H9 (cell line): ENCODE measurements at regions not wholly inside any gene's neighbourhood (a gene's known extent, or its start where the extent isn't known, plus 50 kb on each side); places are given as distances from the start of the nearest gene placed in this dataset.

ENCODE experiments used
- DNase-seq: peaks from one replicate; pipeline ENCODE4 v3.0.0-alpha.2; 2017
- H2AFZ ChIP-seq: one replicate; pipeline ENCODE4 v1.6.1; 2013; ENCODE audit warnings: mild to moderate bottlenecking, low read length, control low read depth, moderate library complexity
- H2AK5ac ChIP-seq: 2 replicates; pipeline ENCODE4 v1.6.1; 2013; ENCODE audit warnings: low read length, control low read depth, mixed read lengths; ENCODE audit not compliant: insufficient read length
- H2BK120ac ChIP-seq: one replicate; pipeline ENCODE4 v1.6.1; 2013; ENCODE audit warnings: low read depth, mild to moderate bottlenecking, low read length, control low read depth, inconsistent platforms; ENCODE audit not compliant: poor library complexity, severe bottlenecking
- H2BK12ac ChIP-seq: 2 replicates; pipeline ENCODE4 v1.6.1; 2013; ENCODE audit warnings: low read length, control low read depth, mixed read lengths, low read depth; ENCODE audit not compliant: insufficient read length
- H2BK15ac ChIP-seq: 2 replicates; pipeline ENCODE4 v1.6.1; 2013; ENCODE audit warnings: low read depth, low read length, control low read depth
- H2BK20ac ChIP-seq: one replicate; pipeline ENCODE4 v1.6.1; 2013; ENCODE audit warnings: low read depth, mild to moderate bottlenecking, low read length, control low read depth, inconsistent platforms; ENCODE audit not compliant: poor library complexity, severe bottlenecking
- H2BK5ac ChIP-seq: 2 replicates; pipeline ENCODE4 v1.6.1; 2013; ENCODE audit warnings: low read length, control low read depth, mixed read lengths; ENCODE audit not compliant: insufficient read length
- H3K14ac ChIP-seq: 2 replicates; pipeline ENCODE4 v1.6.1; 2013; ENCODE audit warnings: low read length, control low read depth; ENCODE audit not compliant: insufficient read depth
- H3K18ac ChIP-seq: 2 replicates; pipeline ENCODE4 v1.6.1; 2013; ENCODE audit warnings: low read depth, mild to moderate bottlenecking, mixed read lengths, low read length, control low read depth; ENCODE audit not compliant: insufficient read length
- H3K23ac ChIP-seq: 2 replicates; pipeline ENCODE4 v1.6.1; 2013; ENCODE audit warnings: low read length, control low read depth, mixed read lengths, low read depth; ENCODE audit not compliant: insufficient read length
- H3K23me2 ChIP-seq: 2 replicates; pipeline ENCODE4 v1.6.1; 2013; ENCODE audit warnings: low read depth, mild to moderate bottlenecking, mixed read lengths, low read length, control low read depth; ENCODE audit not compliant: insufficient read length, poor library complexity, severe bottlenecking
- H3K27ac ChIP-seq: 2 replicates; pipeline ENCODE4 v1.5.1; 2013; ENCODE audit warnings: low read length, control low read depth, mixed read lengths, low read depth; ENCODE audit not compliant: insufficient read length
- H3K27me3 ChIP-seq: 2 replicates; pipeline ENCODE4 v1.6.1; 2013; ENCODE audit warnings: low read length, control low read depth, inconsistent platforms; ENCODE audit not compliant: insufficient read depth
- H3K4ac ChIP-seq: 2 replicates; pipeline ENCODE4 v1.6.1; 2013; ENCODE audit warnings: low read depth, mild to moderate bottlenecking, control low read depth, inconsistent platforms, low read length, moderate library complexity
- H3K4me1 ChIP-seq: 2 replicates; pipeline ENCODE4 v1.6.1; 2013; ENCODE audit warnings: low read length, control low read depth, inconsistent platforms; ENCODE audit not compliant: insufficient read depth
- H3K4me2 ChIP-seq: 2 replicates; pipeline ENCODE4 v1.6.1; 2013; ENCODE audit warnings: low read length, control low read depth, mixed read lengths; ENCODE audit not compliant: insufficient read length, insufficient read depth
- H3K56ac ChIP-seq: 2 replicates; pipeline ENCODE4 v1.6.1; 2013; ENCODE audit warnings: low read depth, mild to moderate bottlenecking, mixed read lengths, low read length, control low read depth; ENCODE audit not compliant: insufficient read length
- H3K79me1 ChIP-seq: 2 replicates; pipeline ENCODE4 v1.6.1; 2013; ENCODE audit warnings: low read depth, mild to moderate bottlenecking, moderate library complexity, low read length, control low read depth, inconsistent platforms; ENCODE audit not compliant: insufficient read depth, poor library complexity, severe bottlenecking
- H3K79me2 ChIP-seq: 2 replicates; pipeline ENCODE4 v1.6.1; 2013; ENCODE audit warnings: low read length, control low read depth, inconsistent platforms; ENCODE audit not compliant: insufficient read depth
- H3K9ac ChIP-seq: 2 replicates; pipeline ENCODE4 v1.6.1; 2013; ENCODE audit warnings: low read length, control low read depth, mixed read lengths; ENCODE audit not compliant: insufficient read length; ENCODE audit errors: extremely low read depth
- H3K9me3 ChIP-seq: one replicate; pipeline ENCODE4 v1.6.1; 2013; ENCODE audit warnings: low read depth, low read length, inconsistent platforms; ENCODE audit not compliant: control insufficient read depth
- H3T11ph ChIP-seq: one replicate; pipeline ENCODE4 v1.6.1; 2013; ENCODE audit warnings: mild to moderate bottlenecking, low read length, control low read depth, inconsistent platforms
- H4K20me1 ChIP-seq: one replicate; pipeline ENCODE4 v1.6.1; 2013; ENCODE audit not compliant: control insufficient read depth, insufficient read length, insufficient read depth
- H4K5ac ChIP-seq: 2 replicates; pipeline ENCODE4 v1.6.1; 2013; ENCODE audit warnings: low read depth, mild to moderate bottlenecking, mixed read lengths, low read length, control low read depth; ENCODE audit not compliant: insufficient read length
- H4K8ac ChIP-seq: replicated peaks from 2 replicates; pipeline ENCODE4 v1.6.1; 2013; ENCODE audit warnings: low read length, control low read depth, mixed read lengths, low read depth; ENCODE audit not compliant: insufficient read length
- H4K91ac ChIP-seq: 2 replicates; pipeline ENCODE4 v1.6.1; 2013; ENCODE audit warnings: low read depth, mild to moderate bottlenecking, moderate library complexity, mixed read lengths, low read length, control low read depth; ENCODE audit not compliant: insufficient read length
- H3K27ac Mint-ChIP-seq, 3 experiments: 2 replicates in 2 of 3; 3 replicates in 1 of 3; pipeline ENCODE4 v1.8.0; 2020 to 2021; ENCODE audit warnings: mixed read lengths in 3 of 3, mild to moderate bottlenecking in 1 of 3, moderate library complexity in 1 of 3
- H3K27me3 Mint-ChIP-seq: 2 replicates; pipeline ENCODE4 v1.8.0; 2021; ENCODE audit warnings: low read depth, mild to moderate bottlenecking, moderate library complexity, mixed read lengths
- H3K36me3 Mint-ChIP-seq, 3 experiments: 2 replicates in 2 of 3; 3 replicates in 1 of 3; pipeline ENCODE4 v1.8.0; 2020 to 2021; ENCODE audit warnings: low read depth in 3 of 3, mixed read lengths in 3 of 3; ENCODE audit not compliant: insufficient read depth in 1 of 3
- H3K4me1 Mint-ChIP-seq, 2 experiments: 2 replicates each; pipeline ENCODE4 v1.8.0; 2020; ENCODE audit warnings: mixed read lengths in 2 of 2
- H3K4me3 Mint-ChIP-seq, 2 experiments: 2 replicates in 1 of 2; 3 replicates in 1 of 2; pipeline ENCODE4 v1.8.0; 2020 to 2021; ENCODE audit warnings: mild to moderate bottlenecking in 2 of 2, mixed read lengths in 2 of 2, moderate library complexity in 1 of 2
- H3K9me3 Mint-ChIP-seq, 2 experiments: 2 replicates in 1 of 2; 3 replicates in 1 of 2; pipeline ENCODE4 v1.8.0; 2020; ENCODE audit warnings: mild to moderate bottlenecking in 2 of 2, mixed read lengths in 2 of 2, moderate library complexity in 1 of 2
- WGBS: extraction: QIAGEN DNeasy Blood & Tissue Kit; methylation state at CpG from one replicate; pipeline ENCODE4 v1.1.7; 2013; ENCODE audit warnings: missing lambda C conversion rate, low lambda C conversion rate, mixed read lengths; ENCODE audit not compliant: insufficient read length; ENCODE audit errors: extremely low coverage; 5-methylcytosine and 5-hydroxymethylcytosine counted together
- TF ChIP-seq, protein P1 (sequence below): fragments of 200-600 bp; sonication (generic); conservative IDR thresholded peaks from 3 replicates; pipeline ENCODE4 v1.8.0; 2021; ENCODE audit warnings: antibody characterized with exemption, mild to moderate bottlenecking

DNA sequence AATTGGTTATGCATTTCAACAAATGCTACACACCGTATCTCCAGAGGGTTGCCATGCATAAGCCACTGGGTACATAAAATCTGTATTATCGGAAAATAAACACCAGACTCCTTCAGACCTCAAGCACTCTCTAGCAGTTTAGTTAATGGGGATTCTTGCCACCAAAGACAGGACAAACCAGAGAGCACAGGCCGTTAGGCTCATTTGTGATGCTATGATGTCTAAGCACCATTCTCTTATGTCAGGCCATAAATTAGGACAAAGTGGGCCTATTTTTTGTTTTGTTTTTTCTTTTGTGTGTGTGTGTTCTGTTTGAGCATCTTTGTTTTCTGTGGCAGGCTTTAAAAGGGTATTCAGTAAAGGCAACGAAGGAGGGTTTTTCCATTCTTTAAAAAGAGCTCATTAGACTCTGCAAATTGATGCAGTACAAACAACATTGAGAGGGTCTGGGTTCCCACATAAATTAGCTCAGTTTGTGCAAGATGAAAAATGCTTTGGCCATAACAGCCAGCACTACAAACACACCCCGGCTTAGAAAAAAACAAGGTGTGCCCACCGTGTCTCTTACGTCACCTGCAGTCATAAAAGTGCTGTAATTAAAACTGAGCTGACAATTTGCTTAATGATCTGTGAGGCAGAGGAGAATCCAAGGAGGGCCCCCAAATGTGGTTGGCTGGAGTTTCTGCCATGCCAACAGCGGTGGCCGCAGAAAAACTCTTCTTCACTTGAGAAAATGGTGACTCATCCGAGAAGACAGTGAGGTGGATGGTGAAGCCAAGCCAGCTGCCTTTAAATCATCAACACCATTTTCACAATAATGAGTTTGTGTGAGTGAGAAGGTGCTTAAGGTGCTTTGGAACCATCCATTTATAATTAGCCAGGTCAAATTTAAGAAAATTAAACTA lies 297.9 kb downstream of the GATA3 start:
- no peaks in the 10 kb centered on the region for H3K23me2 ChIP-seq
- no peak overlapping the region for H3K23ac ChIP-seq
- no peak overlapping the region for H4K91ac ChIP-seq
- H3K18ac ChIP-seq: no peak overlapping the region
- H3K4me2 ChIP-seq: no peak overlapping the region
- no peak overlapping the region for H3K14ac ChIP-seq
- no peak overlapping the region for H4K8ac ChIP-seq
- H3T11ph ChIP-seq: no peak overlapping the region
- no peak for DNase-seq
- no peak overlapping the region for H3K4ac ChIP-seq
- Mint-ChIP-seq H3K36me3 (no peaks in the 10 kb centered on the region; a peak in 1 of 7 replicates), H3K4me3 (no peak overlapping the region), H3K27ac (peak overlapping the region in 1 of 3 experiments; percentile 87; a peak in 1 of 7 replicates), H3K9me3 (peaks cover 0 to 2% of the 10 kb centered on the region in 2 experiments; a peak in 1 of 5 replicates), H3K4me1 (peaks cover 3 to 4% of the 10 kb centered on the region in 2 experiments; a peak in 2 of 4 replicates), H3K27me3 (peaks cover 7% of the 10 kb centered on the region)
- no peaks in the 10 kb centered on the region for H3K4me1 ChIP-seq
- no peak overlapping the region for H3K56ac ChIP-seq
- H4K5ac ChIP-seq: no peak overlapping the region
- H2BK120ac ChIP-seq: no peak overlapping the region
- H2AFZ ChIP-seq: no peak overlapping the region
- H3K79me2 ChIP-seq: no peaks in the 10 kb centered on the region
- H2BK15ac ChIP-seq: no peak overlapping the region
- H3K9me3 ChIP-seq: no peaks in the 10 kb centered on the region
- no peak overlapping the region for H3K27ac ChIP-seq
- no CpG with 5 or more reads among the region's 10 CpGs for WGBS
- H2AK5ac ChIP-seq: no peak overlapping the region
- H4K20me1 ChIP-seq: no peaks in the 10 kb centered on the region
- H3K27me3 ChIP-seq: no peaks in the 10 kb centered on the region
- H2BK12ac ChIP-seq: no peak overlapping the region
- no peak overlapping the region for H3K9ac ChIP-seq
- no peak overlapping the region for H2BK20ac ChIP-seq
- no peak overlapping the region for H2BK5ac ChIP-seq
- H3K79me1 ChIP-seq: no peaks in the 10 kb centered on the region
- TF ChIP-seq, protein P1, sequence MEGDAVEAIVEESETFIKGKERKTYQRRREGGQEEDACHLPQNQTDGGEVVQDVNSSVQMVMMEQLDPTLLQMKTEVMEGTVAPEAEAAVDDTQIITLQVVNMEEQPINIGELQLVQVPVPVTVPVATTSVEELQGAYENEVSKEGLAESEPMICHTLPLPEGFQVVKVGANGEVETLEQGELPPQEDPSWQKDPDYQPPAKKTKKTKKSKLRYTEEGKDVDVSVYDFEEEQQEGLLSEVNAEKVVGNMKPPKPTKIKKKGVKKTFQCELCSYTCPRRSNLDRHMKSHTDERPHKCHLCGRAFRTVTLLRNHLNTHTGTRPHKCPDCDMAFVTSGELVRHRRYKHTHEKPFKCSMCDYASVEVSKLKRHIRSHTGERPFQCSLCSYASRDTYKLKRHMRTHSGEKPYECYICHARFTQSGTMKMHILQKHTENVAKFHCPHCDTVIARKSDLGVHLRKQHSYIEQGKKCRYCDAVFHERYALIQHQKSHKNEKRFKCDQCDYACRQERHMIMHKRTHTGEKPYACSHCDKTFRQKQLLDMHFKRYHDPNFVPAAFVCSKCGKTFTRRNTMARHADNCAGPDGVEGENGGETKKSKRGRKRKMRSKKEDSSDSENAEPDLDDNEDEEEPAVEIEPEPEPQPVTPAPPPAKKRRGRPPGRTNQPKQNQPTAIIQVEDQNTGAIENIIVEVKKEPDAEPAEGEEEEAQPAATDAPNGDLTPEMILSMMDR: no peak
